ENCODE measurements at regions not wholly inside any gene's neighbourhood (a gene's known extent, or its start where the extent isn't known, plus 50 kb on each side); places are given as distances from the start of the nearest gene placed in this dataset.

DNA sequence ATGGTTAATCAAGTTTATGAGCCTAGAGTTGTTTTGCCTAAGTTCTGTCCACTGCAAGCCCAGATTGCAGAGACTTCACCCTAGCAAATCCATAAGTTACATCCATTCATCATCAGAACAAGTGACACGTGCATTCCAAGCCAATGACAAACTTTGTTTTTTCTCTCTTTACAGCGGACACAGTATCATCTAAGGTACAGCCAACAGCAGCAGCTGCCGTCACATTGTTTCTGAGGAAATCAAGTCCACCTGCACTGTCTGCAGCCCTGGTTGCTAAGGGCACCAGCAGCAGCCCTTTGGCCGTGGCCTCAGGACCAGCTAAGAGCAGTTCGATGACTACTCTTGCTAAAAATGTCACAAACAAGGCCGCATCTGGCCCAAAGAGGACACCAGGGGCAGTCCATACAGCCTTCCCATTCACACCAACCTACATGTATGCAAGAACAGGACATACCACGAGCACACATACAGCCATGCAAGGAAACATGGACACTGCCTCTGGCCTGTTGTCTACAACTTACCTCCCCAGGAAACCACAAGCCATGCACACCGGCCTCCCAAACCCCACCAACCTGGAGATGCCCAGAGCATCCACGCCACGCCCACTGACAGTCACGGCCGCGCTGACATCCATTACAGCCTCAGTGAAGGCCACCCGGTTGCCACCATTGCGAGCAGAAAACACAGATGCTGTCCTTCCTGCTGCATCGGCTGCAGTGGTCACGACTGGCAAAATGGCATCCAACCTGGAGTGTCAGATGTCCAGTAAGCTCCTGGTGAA, 155.8 kb downstream of the C11orf91 start (continued):
- TF ChIP-seq, protein P1, sequence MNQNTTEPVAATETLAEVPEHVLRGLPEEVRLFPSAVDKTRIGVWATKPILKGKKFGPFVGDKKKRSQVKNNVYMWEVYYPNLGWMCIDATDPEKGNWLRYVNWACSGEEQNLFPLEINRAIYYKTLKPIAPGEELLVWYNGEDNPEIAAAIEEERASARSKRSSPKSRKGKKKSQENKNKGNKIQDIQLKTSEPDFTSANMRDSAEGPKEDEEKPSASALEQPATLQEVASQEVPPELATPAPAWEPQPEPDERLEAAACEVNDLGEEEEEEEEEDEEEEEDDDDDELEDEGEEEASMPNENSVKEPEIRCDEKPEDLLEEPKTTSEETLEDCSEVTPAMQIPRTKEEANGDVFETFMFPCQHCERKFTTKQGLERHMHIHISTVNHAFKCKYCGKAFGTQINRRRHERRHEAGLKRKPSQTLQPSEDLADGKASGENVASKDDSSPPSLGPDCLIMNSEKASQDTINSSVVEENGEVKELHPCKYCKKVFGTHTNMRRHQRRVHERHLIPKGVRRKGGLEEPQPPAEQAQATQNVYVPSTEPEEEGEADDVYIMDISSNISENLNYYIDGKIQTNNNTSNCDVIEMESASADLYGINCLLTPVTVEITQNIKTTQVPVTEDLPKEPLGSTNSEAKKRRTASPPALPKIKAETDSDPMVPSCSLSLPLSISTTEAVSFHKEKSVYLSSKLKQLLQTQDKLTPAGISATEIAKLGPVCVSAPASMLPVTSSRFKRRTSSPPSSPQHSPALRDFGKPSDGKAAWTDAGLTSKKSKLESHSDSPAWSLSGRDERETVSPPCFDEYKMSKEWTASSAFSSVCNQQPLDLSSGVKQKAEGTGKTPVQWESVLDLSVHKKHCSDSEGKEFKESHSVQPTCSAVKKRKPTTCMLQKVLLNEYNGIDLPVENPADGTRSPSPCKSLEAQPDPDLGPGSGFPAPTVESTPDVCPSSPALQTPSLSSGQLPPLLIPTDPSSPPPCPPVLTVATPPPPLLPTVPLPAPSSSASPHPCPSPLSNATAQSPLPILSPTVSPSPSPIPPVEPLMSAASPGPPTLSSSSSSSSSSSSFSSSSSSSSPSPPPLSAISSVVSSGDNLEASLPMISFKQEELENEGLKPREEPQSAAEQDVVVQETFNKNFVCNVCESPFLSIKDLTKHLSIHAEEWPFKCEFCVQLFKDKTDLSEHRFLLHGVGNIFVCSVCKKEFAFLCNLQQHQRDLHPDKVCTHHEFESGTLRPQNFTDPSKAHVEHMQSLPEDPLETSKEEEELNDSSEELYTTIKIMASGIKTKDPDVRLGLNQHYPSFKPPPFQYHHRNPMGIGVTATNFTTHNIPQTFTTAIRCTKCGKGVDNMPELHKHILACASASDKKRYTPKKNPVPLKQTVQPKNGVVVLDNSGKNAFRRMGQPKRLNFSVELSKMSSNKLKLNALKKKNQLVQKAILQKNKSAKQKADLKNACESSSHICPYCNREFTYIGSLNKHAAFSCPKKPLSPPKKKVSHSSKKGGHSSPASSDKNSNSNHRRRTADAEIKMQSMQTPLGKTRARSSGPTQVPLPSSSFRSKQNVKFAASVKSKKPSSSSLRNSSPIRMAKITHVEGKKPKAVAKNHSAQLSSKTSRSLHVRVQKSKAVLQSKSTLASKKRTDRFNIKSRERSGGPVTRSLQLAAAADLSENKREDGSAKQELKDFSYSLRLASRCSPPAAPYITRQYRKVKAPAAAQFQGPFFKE (tag by site-specific recombination; IDR thresholded peaks at IDR 0.05; ENCODE audit: borderline replicate concordance): no peak

GRCh38 chr11:33543823-33544222, 156.8 kb downstream of the C11orf91 start:
- CTCF ChIA-PET: interaction anchor here (0.6 to 1.3 kb wide), 5 partner anchors 26 to 199 kb away, joined by 3 to 4 read pairs (median 3); no protein-coding TSS in a partner anchor
- H3K27ac ChIP-seq (ENCODE audit: extremely low read depth, low read depth, low read length): no peak overlapping the region
- no peaks in the 10 kb centered on the region for H3K4me1 ChIP-seq (ENCODE audit: control insufficient read depth, insufficient read depth, low read length)
- H3K9me3 ChIP-seq (ENCODE audit: control insufficient read depth, insufficient read depth, low read depth, low read length): no peaks in the 10 kb centered on the region
- TF ChIP-seq ZSCAN5A (tag by site-specific recombination; IDR thresholded peaks at IDR 0.05) (no peak), SALL2 (tag by site-specific recombination; IDR thresholded peaks at IDR 0.05; ENCODE audit: borderline replicate concordance) (no peak), ZNF324 (tag by site-specific recombination; IDR thresholded peaks at IDR 0.05) (no peak), ZNF76 (tag by site-specific recombination; IDR thresholded peaks at IDR 0.05; ENCODE audit: borderline replicate concordance, low read depth) (no peak), SP7 (tag by site-specific recombination; IDR thresholded peaks at IDR 0.05) (no peak), ZEB2 (tag by site-specific recombination; IDR thresholded peaks at IDR 0.05) (no peak), ZNF239 (tag by site-specific recombination; IDR thresholded peaks at IDR 0.05) (no peak), ZNF148 (tag by site-specific recombination; IDR thresholded peaks at IDR 0.05; ENCODE audit: borderline replicate concordance) (no peak), ZNF19 (tag by site-specific recombination; IDR thresholded peaks at IDR 0.05; ENCODE audit: low read depth) (no peak), ZNF221 (tag by site-specific recombination; IDR thresholded peaks at IDR 0.05; ENCODE audit: borderline replicate concordance) (no peak)
- TF ChIP-seq, protein P2, sequence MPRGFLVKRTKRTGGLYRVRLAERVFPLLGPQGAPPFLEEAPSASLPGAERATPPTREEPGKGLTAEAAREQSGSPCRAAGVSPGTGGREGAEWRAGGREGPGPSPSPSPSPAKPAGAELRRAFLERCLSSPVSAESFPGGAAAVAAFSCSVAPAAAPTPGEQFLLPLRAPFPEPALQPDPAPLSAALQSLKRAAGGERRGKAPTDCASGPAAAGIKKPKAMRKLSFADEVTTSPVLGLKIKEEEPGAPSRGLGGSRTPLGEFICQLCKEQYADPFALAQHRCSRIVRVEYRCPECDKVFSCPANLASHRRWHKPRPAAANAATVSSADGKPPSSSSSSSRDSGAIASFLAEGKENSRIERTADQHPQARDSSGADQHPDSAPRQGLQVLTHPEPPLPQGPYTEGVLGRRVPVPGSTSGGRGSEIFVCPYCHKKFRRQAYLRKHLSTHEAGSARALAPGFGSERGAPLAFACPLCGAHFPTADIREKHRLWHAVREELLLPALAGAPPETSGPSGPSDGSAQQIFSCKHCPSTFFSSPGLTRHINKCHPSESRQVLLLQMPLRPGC (tag by site-specific recombination; IDR thresholded peaks at IDR 0.05): no peak
- TF ChIP-seq, protein P3, sequence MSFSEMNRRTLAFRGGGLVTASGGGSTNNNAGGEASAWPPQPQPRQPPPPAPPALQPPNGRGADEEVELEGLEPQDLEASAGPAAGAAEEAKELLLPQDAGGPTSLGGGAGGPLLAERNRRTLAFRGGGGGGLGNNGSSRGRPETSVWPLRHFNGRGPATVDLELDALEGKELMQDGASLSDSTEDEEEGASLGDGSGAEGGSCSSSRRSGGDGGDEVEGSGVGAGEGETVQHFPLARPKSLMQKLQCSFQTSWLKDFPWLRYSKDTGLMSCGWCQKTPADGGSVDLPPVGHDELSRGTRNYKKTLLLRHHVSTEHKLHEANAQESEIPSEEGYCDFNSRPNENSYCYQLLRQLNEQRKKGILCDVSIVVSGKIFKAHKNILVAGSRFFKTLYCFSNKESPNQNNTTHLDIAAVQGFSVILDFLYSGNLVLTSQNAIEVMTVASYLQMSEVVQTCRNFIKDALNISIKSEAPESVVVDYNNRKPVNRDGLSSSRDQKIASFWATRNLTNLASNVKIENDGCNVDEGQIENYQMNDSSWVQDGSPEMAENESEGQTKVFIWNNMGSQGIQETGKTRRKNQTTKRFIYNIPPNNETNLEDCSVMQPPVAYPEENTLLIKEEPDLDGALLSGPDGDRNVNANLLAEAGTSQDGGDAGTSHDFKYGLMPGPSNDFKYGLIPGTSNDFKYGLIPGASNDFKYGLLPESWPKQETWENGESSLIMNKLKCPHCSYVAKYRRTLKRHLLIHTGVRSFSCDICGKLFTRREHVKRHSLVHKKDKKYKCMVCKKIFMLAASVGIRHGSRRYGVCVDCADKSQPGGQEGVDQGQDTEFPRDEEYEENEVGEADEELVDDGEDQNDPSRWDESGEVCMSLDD (tag by site-specific recombination; IDR thresholded peaks at IDR 0.05): no peak
- H3K4me3 ChIP-seq (ENCODE audit: low read depth, low read length): no peak overlapping the region
- POLR2A ChIA-PET: no interaction called here
- H3K36me3 ChIP-seq (ENCODE audit: control insufficient read depth in 2 of 2, insufficient read depth in 1 of 2, low read length in 2 of 2): peaks cover 0 to 7% of the 10 kb centered on the region in 2 experiments; a peak in 1 of 3 replicates

Measured in HEK293 (cell line).